Hepatocyte (in vitro differentiated cells): ENCODE measurements at regions not wholly inside any gene's neighbourhood (a gene's known extent, or its start where the extent isn't known, plus 50 kb on each side); places are given as distances from the start of the nearest gene placed in this dataset.

ENCODE experiments used
- EZH2 ChIP-seq: fragments of 200-600 bp; sonication (generic); IDR thresholded peaks from 2 replicates; pipeline ENCODE4 v1.6.1; 2016; ENCODE audit warnings: antibody characterized with exemption, mild to moderate bottlenecking, borderline replicate concordance
- TF ChIP-seq, protein P1 (sequence below): fragments of 200-600 bp; sonication (generic); IDR thresholded peaks from 2 replicates; pipeline ENCODE4 v1.5.1; 2016; ENCODE audit warnings: antibody characterized with exemption, mild to moderate bottlenecking; ENCODE audit not compliant: poor library complexity

- TF ChIP-seq, protein P1, sequence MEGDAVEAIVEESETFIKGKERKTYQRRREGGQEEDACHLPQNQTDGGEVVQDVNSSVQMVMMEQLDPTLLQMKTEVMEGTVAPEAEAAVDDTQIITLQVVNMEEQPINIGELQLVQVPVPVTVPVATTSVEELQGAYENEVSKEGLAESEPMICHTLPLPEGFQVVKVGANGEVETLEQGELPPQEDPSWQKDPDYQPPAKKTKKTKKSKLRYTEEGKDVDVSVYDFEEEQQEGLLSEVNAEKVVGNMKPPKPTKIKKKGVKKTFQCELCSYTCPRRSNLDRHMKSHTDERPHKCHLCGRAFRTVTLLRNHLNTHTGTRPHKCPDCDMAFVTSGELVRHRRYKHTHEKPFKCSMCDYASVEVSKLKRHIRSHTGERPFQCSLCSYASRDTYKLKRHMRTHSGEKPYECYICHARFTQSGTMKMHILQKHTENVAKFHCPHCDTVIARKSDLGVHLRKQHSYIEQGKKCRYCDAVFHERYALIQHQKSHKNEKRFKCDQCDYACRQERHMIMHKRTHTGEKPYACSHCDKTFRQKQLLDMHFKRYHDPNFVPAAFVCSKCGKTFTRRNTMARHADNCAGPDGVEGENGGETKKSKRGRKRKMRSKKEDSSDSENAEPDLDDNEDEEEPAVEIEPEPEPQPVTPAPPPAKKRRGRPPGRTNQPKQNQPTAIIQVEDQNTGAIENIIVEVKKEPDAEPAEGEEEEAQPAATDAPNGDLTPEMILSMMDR: no peak
- TF ChIP-seq EZH2: no peak
Measured at GRCh38 chr1:29835406-29835805, 599.1 kb downstream of the PTPRU start.
